ENCODE measurements at regions not wholly inside any gene's neighbourhood (a gene's known extent, or its start where the extent isn't known, plus 50 kb on each side); places are given as distances from the start of the nearest gene placed in this dataset.

GRCh38 chr19:29395734-29396414 lies 129.9 kb upstream of the VSTM2B start:
- no peaks in the 10 kb centered on the region for H4K20me1 ChIP-seq (ENCODE audit: control insufficient read depth, insufficient read depth, low read length, poor library complexity, severe bottlenecking)
- TF ChIP-seq CTCF (IDR thresholded peaks at IDR 0.05) (no peak), EZH2 (IDR thresholded peaks at IDR 0.05; ENCODE audit: borderline replicate concordance, insufficient read depth, low read depth, low read length, poor library complexity, severe bottlenecking) (no peak)
- H3K27me3 ChIP-seq (replicated peaks in 1 of 4; ENCODE audit: control extremely low read depth in 1 of 4, control insufficient read depth in 3 of 4, insufficient read depth in 4 of 4, low read length in 3 of 4), result no peaks in the 10 kb centered on the region
- Mint-ChIP-seq H3K9me3 (ENCODE audit: insufficient read depth) (peaks cover 7% of the 10 kb centered on the region), H3K4me3 (no peak overlapping the region), H3K4me1 (no peaks in the 10 kb centered on the region), H3K27me3 (no peaks in the 10 kb centered on the region), H3K27ac (no peak overlapping the region)
- no peaks in the 10 kb centered on the region for H3K4me1 ChIP-seq (ENCODE audit: control insufficient read depth in 2 of 2, insufficient read depth in 2 of 2, low read length in 2 of 2)
- intact Hi-C loops (cut with micrococcal nuclease), result no loop called here
- no peak overlapping the region for H2AFZ ChIP-seq (ENCODE audit: insufficient read depth, low read depth, low read length, poor library complexity, severe bottlenecking)
- no peaks in the 10 kb centered on the region for H3K79me2 ChIP-seq (ENCODE audit: control insufficient read depth, insufficient read depth, low read length)
- no peak for DNase-seq
- ATAC-seq (ENCODE audit: low read depth), result no peak
- CTCF ChIA-PET, result no interaction called here
- WGBS (ENCODE audit: insufficient coverage), result 91% methylated on average over 4 of the region's 4 CpGs
- no peak overlapping the region for H3K4me2 ChIP-seq (replicated peaks; ENCODE audit: low read depth, low read length, poor library complexity, severe bottlenecking)
- no peak overlapping the region for H3K27ac ChIP-seq (ENCODE audit: low read length in 2 of 2)
- no peak overlapping the region for H3K4me3 ChIP-seq (ENCODE audit: control extremely low read depth in 1 of 5, extremely low read depth in 1 of 5, insufficient read depth in 1 of 5, low read depth in 2 of 5, low read length in 4 of 5)
- H3K9ac ChIP-seq (ENCODE audit: low read length), result no peak overlapping the region
- POLR2A ChIA-PET, result no interaction called here
- H3K36me3 ChIP-seq (replicated peaks in 1 of 2; ENCODE audit: control extremely low read depth in 1 of 2, control insufficient read depth in 1 of 2, extremely low read depth in 1 of 2, insufficient read depth in 2 of 2, low read length in 1 of 2), result no peaks in the 10 kb centered on the region
- peaks cover 0 to 50% (median 8%) of the 10 kb centered on the region in 3 donors for H3K9me3 ChIP-seq (ENCODE audit: control extremely low read depth in 1 of 3, control insufficient read depth in 2 of 3, insufficient read depth in 1 of 3, low read length in 2 of 3)

GRCh38 chr19:29396925-29397324 lies 128.9 kb upstream of the VSTM2B start:
- DNase-seq (no peak), ATAC-seq (ENCODE audit: low read depth) (no peak)
- no peak overlapping the region for H3K4me3 Mint-ChIP-seq
- H3K27ac Mint-ChIP-seq, result no peak overlapping the region
- POLR2A ChIA-PET, result no interaction called here
- Histone ChIP-seq H3K4me1 (ENCODE audit: control insufficient read depth in 2 of 2, insufficient read depth in 2 of 2, low read length in 2 of 2) (no peaks in the 10 kb centered on the region), H3K9me3 (ENCODE audit: control extremely low read depth in 1 of 3, control insufficient read depth in 2 of 3, insufficient read depth in 1 of 3, low read length in 2 of 3) (peaks cover 0 to 44% (median 0%) of the 10 kb centered on the region in 3 donors), H3K36me3 (replicated peaks in 1 of 2; ENCODE audit: control extremely low read depth in 1 of 2, control insufficient read depth in 1 of 2, extremely low read depth in 1 of 2, insufficient read depth in 2 of 2, low read length in 1 of 2) (no peaks in the 10 kb centered on the region), H2AFZ (ENCODE audit: insufficient read depth, low read depth, low read length, poor library complexity, severe bottlenecking) (no peak overlapping the region), H3K27ac (ENCODE audit: low read length in 2 of 2) (no peak overlapping the region), H3K4me3 (ENCODE audit: control extremely low read depth in 1 of 5, extremely low read depth in 1 of 5, insufficient read depth in 1 of 5, low read depth in 2 of 5, low read length in 4 of 5) (no peak overlapping the region), H4K20me1 (ENCODE audit: control insufficient read depth, insufficient read depth, low read length, poor library complexity, severe bottlenecking) (no peaks in the 10 kb centered on the region), H3K27me3 (replicated peaks in 1 of 4; ENCODE audit: control extremely low read depth in 1 of 4, control insufficient read depth in 3 of 4, insufficient read depth in 4 of 4, low read length in 3 of 4) (no peaks in the 10 kb centered on the region), H3K79me2 (ENCODE audit: control insufficient read depth, insufficient read depth, low read length) (no peaks in the 10 kb centered on the region), H3K4me2 (replicated peaks; ENCODE audit: low read depth, low read length, poor library complexity, severe bottlenecking) (no peak overlapping the region), H3K9ac (ENCODE audit: low read length) (no peak overlapping the region)
- 30% methylated on average over 2 of the region's 2 CpGs for WGBS (ENCODE audit: insufficient coverage)
- no peaks in the 10 kb centered on the region for H3K9me3 Mint-ChIP-seq (ENCODE audit: insufficient read depth)
- CTCF ChIA-PET, result no interaction called here
- H3K27me3 Mint-ChIP-seq, result no peaks in the 10 kb centered on the region
- intact Hi-C loops (cut with micrococcal nuclease), result no loop called here
- H3K4me1 Mint-ChIP-seq, result no peaks in the 10 kb centered on the region
- no peak for TF ChIP-seq EZH2 (IDR thresholded peaks at IDR 0.05; ENCODE audit: borderline replicate concordance, insufficient read depth, low read depth, low read length, poor library complexity, severe bottlenecking)
- no peak for TF ChIP-seq CTCF (IDR thresholded peaks at IDR 0.05)
